Skin of body (tissue), 1 donor: ENCODE measurements at regions not wholly inside any gene's neighbourhood (a gene's known extent, or its start where the extent isn't known, plus 50 kb on each side); places are given as distances from the start of the nearest gene placed in this dataset.

Experiments used
- DNase-seq: peaks from one replicate; lab custom pipeline; 2025; lab: John Stamatoyannopoulos, UW

- no peak for DNase-seq
Observed at GRCh38 chr12:123078120-123078465, 72.8 kb downstream of the PITPNM2 start.

GRCh38 chr12:123077298-123078119, 73.4 kb downstream of the PITPNM2 start:
- DNase-seq: no peak

GRCh38 chr12:123076604-123077297, 74.1 kb downstream of the PITPNM2 start:
- DNase-seq: no peak

GRCh38 chr12:123075646-123076171, 75.2 kb downstream of the PITPNM2 start:
- peak; percentile 16 for DNase-seq

GRCh38 chr12:123075087-123075645, 75.7 kb downstream of the PITPNM2 start:
- DNase-seq: no peak

- DNase-seq: no peak
Observed at GRCh38 chr12:123073962-123074801, 76.7 kb downstream of the PITPNM2 start.

- DNase-seq: peak; percentile 16
Observed at GRCh38 chr12:123073292-123073691, 77.6 kb downstream of the PITPNM2 start.

GRCh38 chr12:123071857-123072256, 79.0 kb downstream of the PITPNM2 start:
- DNase-seq: no peak

- peak; percentile 56 for DNase-seq
Observed at GRCh38 chr12:123071099-123071800, 79.6 kb downstream of the PITPNM2 start.

- no peak for DNase-seq
Observed at GRCh38 chr12:123070267-123071081, 80.4 kb downstream of the PITPNM2 start.

GRCh38 chr12:123069436-123070266, 81.2 kb downstream of the PITPNM2 start:
- DNase-seq: no peak

GRCh38 chr12:123067654-123068053, 83.2 kb downstream of the PITPNM2 start:
- no peak for DNase-seq

- no peak for DNase-seq
Observed at GRCh38 chr12:123066384-123066710, 84.5 kb downstream of the PITPNM2 start.

GRCh38 chr12:123065676-123066383, 85.1 kb downstream of the PITPNM2 start:
- DNase-seq: no peak

- DNase-seq: no peak
Observed at GRCh38 chr12:123064885-123065619, 84.6 kb downstream of the ARL6IP4 start.

GRCh38 chr12:123064366-123064765, 83.9 kb downstream of the ARL6IP4 start:
- DNase-seq: no peak

GRCh38 chr12:123063535-123063934, 83.1 kb downstream of the ARL6IP4 start:
- DNase-seq: no peak
